Mucosa of stomach (tissue), 1 donor: ENCODE measurements at regions not wholly inside any gene's neighbourhood (a gene's known extent, or its start where the extent isn't known, plus 50 kb on each side); places are given as distances from the start of the nearest gene placed in this dataset.

ENCODE experiments used
- H3K27me3 ChIP-seq: one replicate; pipeline ENCODE4 v1.7.0; 2013; ENCODE audit warnings: mild to moderate bottlenecking, low read length; ENCODE audit not compliant: control insufficient read depth, insufficient read depth
- H3K36me3 ChIP-seq: one replicate; pipeline ENCODE4 v1.7.0; 2013; ENCODE audit warnings: low read length; ENCODE audit not compliant: control insufficient read depth, insufficient read depth
- H3K4me1 ChIP-seq: one replicate; pipeline ENCODE4 v1.7.0; 2013; ENCODE audit warnings: mild to moderate bottlenecking, low read length; ENCODE audit not compliant: control insufficient read depth, insufficient read depth
- H3K4me3 ChIP-seq: one replicate; pipeline ENCODE4 v1.7.0; 2013; ENCODE audit warnings: low read length
- H3K9ac ChIP-seq: one replicate; pipeline ENCODE4 v1.7.0; 2013; ENCODE audit warnings: mild to moderate bottlenecking, low read length, moderate library complexity
- H3K9me3 ChIP-seq: one replicate; pipeline ENCODE4 v1.7.0; 2013; ENCODE audit warnings: mild to moderate bottlenecking, low read length, moderate library complexity; ENCODE audit not compliant: control insufficient read depth
- donor health status: Pancreatic carcinoma.

DNA sequence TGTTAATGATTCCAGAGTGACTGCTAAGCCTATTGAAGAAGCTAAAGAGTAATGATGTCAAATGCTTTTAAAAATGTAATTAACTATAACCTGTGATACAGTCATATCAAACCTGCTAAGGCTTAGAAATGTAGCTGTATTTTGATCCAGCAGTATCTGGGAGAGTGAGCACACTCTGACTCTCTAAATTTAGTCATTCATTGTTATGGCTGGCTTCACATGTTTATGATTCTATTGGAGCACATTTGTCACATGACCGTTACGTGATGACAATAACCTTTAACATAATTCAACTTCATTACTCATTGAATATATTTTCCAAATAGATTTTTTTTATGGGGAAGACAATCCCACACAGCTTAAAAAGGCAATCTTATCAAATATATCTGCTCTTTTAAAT is 587.1 kb downstream of the LMO4 start:
- Histone ChIP-seq H3K9ac (no peak overlapping the region), H3K36me3 (no peaks in the 10 kb centered on the region), H3K9me3 (no peaks in the 10 kb centered on the region), H3K4me1 (no peaks in the 10 kb centered on the region), H3K4me3 (no peak overlapping the region), H3K27me3 (no peaks in the 10 kb centered on the region)

DNA sequence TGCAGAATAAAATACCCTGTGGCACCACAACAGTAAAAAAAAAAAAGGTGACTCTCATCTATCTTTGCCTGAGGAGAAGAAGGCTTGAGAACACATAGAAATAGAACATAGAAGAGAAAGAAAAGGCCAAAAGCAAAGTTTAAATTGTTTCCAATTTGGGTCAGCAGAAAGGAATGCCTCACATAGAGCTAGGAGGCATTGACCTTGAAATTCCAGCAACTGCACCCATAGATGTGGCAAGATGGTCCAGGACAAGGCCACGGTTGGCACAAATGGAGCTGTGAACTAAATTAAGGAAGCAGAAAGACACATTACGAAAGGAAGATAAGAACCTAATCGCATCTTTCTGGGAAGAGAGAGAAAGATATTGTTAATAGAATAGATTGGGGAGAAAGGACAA is 588.3 kb downstream of the LMO4 start:
- Histone ChIP-seq H3K4me1 (no peaks in the 10 kb centered on the region), H3K27me3 (no peaks in the 10 kb centered on the region), H3K36me3 (no peaks in the 10 kb centered on the region), H3K9ac (no peak overlapping the region), H3K4me3 (no peak overlapping the region), H3K9me3 (no peaks in the 10 kb centered on the region)

DNA sequence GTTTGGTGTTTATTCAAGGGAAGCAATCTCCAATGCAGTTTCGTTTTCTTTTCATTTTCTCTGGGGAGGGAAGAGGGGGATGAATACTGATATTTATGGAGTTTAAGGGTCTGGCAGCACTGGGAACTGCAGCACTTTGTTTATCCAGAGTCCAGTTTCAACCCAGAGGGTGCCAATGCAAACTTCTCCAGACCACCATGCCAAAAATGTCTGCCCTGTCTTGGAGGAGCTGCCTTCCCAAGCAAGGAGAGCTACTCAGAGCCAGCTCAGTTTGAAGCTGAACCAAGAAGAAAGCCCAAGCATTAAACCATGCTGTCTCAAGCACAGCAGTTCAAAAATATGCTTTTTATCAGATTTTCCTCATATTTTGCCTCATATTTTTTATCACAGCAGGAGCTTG is 589.7 kb downstream of the LMO4 start:
- Histone ChIP-seq H3K27me3 (no peaks in the 10 kb centered on the region), H3K4me1 (no peaks in the 10 kb centered on the region), H3K4me3 (no peak overlapping the region), H3K36me3 (no peaks in the 10 kb centered on the region), H3K9ac (no peak overlapping the region), H3K9me3 (no peaks in the 10 kb centered on the region)

DNA sequence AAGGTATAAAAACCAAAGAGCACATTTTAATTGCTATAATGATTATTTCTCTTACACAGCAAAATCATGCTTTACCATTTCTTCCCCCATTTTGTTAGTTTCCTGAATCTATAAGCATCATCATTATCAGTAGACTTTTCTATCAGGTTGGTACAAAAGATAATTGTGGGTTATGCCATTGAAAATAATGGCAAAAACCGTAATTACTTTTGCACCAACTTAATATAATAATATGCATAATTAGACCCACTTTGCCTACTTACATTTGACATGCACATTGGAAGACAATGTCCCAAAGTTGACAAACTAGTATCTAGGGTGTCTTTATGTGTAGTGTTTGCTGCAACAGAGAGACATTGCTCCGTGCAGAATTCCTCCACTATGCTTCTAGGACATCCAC is 594.2 kb downstream of the LMO4 start:
- Histone ChIP-seq H3K9ac (no peak overlapping the region), H3K27me3 (no peaks in the 10 kb centered on the region), H3K4me3 (no peak overlapping the region), H3K4me1 (no peaks in the 10 kb centered on the region), H3K9me3 (no peaks in the 10 kb centered on the region), H3K36me3 (no peaks in the 10 kb centered on the region)

DNA sequence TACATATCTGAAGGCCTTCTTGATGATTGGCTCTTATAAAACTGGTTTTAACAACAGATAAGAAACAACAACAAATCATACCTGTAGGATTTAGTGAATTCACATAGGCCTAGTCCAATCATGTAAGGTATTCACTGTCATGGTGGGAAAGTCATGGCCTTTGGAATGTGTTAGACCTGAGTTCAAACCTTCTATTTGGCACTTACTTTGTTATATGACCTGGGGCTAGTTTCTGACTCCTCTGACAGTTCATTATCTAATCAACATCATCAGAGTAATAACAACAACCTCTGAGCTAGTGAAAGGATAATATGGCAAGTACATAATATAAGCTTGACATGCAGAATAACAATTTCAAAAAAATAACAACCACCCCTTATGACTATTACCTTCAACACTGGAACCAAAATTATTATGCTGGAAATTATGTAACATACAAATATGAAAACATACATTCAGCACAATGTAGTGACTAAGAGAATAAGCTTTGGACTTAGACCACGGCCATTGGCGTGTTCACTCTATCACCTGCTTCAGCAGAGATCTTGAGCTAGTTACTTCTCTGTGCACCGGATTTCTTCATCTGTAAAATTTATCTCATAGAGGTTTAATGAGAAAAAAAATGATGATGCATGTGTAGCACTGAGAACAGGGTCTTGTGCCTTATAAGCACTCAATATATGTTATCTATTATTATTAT is 597.6 kb downstream of the LMO4 start:
- H3K9me3 ChIP-seq: no peaks in the 10 kb centered on the region
- no peaks in the 10 kb centered on the region for H3K27me3 ChIP-seq
- H3K4me3 ChIP-seq: no peak overlapping the region
- H3K36me3 ChIP-seq: no peaks in the 10 kb centered on the region
- H3K9ac ChIP-seq: no peak overlapping the region
- H3K4me1 ChIP-seq: no peaks in the 10 kb centered on the region

DNA sequence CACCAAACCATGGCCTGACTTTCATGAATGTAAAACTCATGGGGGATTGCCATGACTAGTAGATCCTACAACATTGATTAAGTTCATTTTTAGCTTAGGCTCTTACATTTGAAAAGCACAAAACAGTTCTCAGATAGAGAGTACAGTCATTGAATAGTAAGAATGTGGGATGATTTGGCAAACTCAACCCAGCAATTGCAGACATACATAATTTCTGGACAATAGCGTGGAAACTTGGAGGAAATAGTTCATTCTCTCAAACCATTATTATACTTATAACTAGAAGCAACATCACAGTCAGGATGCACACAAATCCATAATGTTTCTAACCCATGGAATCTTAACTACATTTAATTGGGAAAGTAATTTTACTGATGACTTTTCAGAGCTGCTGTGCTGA is 598.2 kb downstream of the LMO4 start:
- Histone ChIP-seq H3K9me3 (no peaks in the 10 kb centered on the region), H3K4me3 (no peak overlapping the region), H3K9ac (no peak overlapping the region), H3K36me3 (no peaks in the 10 kb centered on the region), H3K4me1 (no peaks in the 10 kb centered on the region), H3K27me3 (no peaks in the 10 kb centered on the region)

DNA sequence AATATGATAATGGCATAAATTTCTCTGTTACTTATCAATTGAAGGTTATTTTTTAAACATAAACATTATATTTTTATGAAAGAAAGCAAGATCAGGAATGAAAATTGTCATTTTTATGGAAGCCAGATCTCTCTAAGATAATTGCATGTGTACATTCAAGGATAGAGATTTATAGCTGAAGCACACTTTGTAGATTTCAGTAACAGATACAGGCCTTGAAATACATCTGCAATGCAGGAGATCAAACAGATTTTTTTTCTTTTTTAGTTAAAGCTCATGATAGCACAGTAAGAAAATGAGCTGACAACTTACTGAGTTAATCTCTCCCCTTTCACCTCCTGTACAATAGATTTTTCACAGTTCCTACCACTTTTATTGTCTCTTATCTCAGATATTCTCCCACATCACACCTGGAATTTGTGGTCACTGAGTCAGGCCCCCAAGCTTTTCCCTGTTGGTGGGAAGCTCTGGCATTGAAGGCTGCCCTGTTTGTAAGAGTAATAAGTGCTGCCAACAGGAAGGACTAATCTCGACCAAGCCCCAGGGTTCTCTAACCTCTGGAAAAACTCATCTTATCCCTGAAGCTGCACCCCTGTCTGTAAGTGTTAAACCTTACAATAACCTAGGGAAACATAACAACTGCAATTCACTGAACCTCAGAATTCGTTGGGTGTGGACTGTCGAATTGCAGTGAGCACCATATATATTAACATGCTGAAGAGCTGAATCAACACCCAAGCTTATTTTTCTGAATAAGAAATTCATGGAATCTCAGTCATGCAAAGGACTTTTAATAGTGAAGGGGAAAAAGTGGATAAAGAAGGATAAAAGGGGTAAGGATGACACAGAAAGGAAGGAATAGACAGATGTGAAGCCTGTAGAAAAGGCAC is 599.0 kb downstream of the LMO4 start:
- Histone ChIP-seq H3K4me3 (no peak overlapping the region), H3K36me3 (no peaks in the 10 kb centered on the region), H3K4me1 (no peaks in the 10 kb centered on the region), H3K9ac (no peak overlapping the region), H3K9me3 (no peaks in the 10 kb centered on the region), H3K27me3 (no peaks in the 10 kb centered on the region)

DNA sequence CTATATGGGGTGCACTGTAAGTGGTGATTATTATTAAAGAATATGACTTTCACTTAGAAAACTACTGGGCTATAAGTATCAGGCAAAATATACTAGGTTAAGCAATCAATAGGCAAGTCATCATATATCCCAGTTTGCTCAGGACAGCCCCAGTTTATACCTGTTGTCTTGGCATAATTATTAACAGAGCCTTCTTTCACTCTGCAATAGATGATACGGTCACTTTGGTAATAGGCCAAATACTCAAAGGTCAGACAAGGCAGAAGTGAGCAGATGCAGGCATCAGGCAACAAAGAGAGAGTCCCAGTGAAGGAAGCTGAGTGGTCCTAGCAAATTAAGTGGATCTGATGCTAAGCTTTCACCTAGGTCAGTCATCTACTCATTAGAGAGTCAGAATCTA is 599.9 kb downstream of the LMO4 start:
- H3K9me3 ChIP-seq: no peaks in the 10 kb centered on the region
- no peaks in the 10 kb centered on the region for H3K27me3 ChIP-seq
- no peak overlapping the region for H3K9ac ChIP-seq
- H3K36me3 ChIP-seq: no peaks in the 10 kb centered on the region
- no peaks in the 10 kb centered on the region for H3K4me1 ChIP-seq
- no peak overlapping the region for H3K4me3 ChIP-seq

DNA sequence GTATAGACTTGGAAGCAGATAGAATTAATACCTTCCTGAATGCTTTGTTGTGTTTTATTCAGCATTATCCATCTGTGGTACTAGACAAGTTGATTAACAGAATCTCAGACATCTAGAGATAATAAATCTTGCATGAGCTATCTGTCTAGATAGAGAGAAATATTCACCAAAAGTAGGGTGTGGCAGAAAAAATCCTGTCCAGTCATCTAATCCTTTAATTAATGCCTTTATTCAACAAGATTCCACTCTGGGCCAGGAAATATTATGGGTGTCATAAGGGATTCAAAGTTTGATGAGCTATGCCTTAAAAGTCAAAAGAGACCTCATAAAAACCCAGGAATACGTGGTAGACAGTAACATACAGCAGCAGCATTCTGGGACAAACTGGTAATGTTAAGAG is 601.2 kb downstream of the LMO4 start:
- Histone ChIP-seq H3K9ac (no peak overlapping the region), H3K9me3 (no peaks in the 10 kb centered on the region), H3K27me3 (no peaks in the 10 kb centered on the region), H3K4me3 (no peak overlapping the region), H3K36me3 (no peaks in the 10 kb centered on the region), H3K4me1 (no peaks in the 10 kb centered on the region)

DNA sequence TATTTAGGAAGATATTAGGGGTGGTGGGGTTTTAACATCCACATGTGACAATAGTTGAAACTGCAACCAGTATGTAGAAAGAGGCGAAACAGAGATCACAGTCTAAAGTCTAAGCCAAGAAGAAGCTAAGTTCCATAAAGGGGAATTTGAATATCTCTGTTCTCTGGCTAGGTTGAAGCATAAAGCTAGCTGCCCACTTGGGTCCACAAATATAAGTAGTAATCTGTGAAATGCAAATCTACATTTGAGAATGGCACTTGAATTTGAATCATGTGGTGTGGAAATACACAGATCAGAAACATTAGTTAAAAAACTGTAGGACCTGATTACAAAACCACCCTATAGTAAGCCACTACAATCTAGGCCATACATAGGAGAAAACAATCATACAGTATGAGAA is 602.1 kb downstream of the LMO4 start:
- H3K9me3 ChIP-seq: no peaks in the 10 kb centered on the region
- no peak overlapping the region for H3K9ac ChIP-seq
- no peak overlapping the region for H3K4me3 ChIP-seq
- H3K4me1 ChIP-seq: no peaks in the 10 kb centered on the region
- H3K36me3 ChIP-seq: no peaks in the 10 kb centered on the region
- no peaks in the 10 kb centered on the region for H3K27me3 ChIP-seq

DNA sequence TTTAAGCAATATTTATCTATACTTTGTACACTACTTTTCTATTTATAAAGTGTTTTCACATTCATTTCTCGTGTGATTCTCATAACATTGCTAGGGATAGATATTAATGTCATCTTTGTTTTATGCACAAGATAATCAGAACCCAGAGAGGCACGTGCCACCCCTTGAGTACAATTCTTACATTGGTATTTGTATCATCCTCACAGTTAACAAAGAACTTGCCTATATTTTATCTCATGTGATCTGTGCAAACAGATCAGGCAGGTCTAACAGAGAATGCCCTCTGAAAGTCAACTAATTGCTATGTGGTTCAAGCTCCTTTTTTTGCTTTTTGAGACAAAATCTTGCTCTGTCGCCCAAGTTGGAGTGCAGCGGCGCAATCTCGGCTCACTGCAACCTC is 604.5 kb downstream of the LMO4 start:
- H3K4me1 ChIP-seq: no peaks in the 10 kb centered on the region
- no peak overlapping the region for H3K4me3 ChIP-seq
- H3K27me3 ChIP-seq: no peaks in the 10 kb centered on the region
- no peaks in the 10 kb centered on the region for H3K36me3 ChIP-seq
- H3K9ac ChIP-seq: no peak overlapping the region
- H3K9me3 ChIP-seq: no peaks in the 10 kb centered on the region

DNA sequence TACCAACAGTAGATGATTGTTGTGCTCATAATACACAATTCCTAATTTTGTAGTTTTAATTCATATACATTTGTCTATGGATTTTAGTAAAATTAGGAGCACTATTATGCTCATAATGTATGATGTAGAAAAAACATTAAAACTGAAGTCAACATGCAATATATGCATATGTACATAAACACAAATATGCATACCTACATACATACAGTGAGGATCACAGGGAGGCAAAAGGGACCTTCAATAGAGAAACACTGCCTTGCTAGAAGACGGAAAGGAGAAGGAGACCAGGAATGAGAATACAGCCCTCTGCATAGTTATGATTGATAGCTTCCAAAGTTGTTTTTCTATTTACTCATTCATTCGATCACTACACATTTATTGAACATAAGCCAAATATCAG is 606.5 kb downstream of the LMO4 start:
- H3K27me3 ChIP-seq: no peaks in the 10 kb centered on the region
- H3K9me3 ChIP-seq: no peaks in the 10 kb centered on the region
- no peaks in the 10 kb centered on the region for H3K4me1 ChIP-seq
- no peak overlapping the region for H3K4me3 ChIP-seq
- H3K9ac ChIP-seq: no peak overlapping the region
- no peaks in the 10 kb centered on the region for H3K36me3 ChIP-seq
